ENCODE measurements at regions not wholly inside any gene's neighbourhood (a gene's known extent, or its start where the extent isn't known, plus 50 kb on each side); places are given as distances from the start of the nearest gene placed in this dataset.

DNA sequence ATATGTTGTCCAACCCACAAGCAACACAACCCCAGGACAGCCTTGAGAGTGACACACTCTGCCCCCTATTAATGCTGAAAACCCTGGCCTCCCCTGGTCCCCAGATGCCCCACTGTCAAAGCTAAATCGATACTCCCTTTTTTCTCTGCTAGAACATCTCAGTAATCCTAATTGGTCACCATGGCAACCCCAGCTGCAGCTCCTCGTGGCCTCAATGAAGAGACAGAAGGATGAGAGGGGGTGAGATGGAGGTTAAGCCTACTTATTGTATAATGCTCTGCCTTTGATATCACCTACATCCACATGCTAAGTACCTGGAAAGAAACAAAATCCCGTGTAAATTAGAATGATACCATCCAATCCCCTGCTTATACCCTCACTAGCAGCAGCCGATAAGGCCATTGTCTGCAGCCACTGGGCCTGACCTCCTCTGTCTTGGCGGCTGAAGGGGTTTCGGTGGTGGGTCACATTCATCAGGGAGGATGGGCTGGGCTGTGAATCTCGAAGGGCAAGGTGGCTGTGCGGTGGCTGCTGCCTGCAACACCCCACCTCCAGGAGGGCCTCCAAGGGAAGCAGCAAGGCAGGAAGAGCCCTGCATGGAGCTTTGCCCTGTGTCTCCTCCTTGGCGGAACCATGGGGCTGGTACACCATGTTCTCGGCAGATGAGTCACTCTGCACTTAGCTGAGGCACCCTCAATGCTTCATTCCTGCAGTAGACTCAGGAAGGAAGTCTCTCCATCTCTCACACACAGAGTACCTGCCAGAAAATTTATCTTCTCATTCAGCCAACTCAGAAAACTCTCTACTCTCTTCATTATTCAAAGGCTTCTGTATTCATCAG, 399.5 kb downstream of the BUD13 start:
- TF ChIP-seq SREBF2 (IDR thresholded peaks at IDR 0.05) (no peak), SMC3 (IDR thresholded peaks at IDR 0.05) (no peak), PHF8 (IDR thresholded peaks at IDR 0.05; ENCODE audit: borderline replicate concordance, low read depth) (no peak), ZNF302 (CRISPR knock-in tag; IDR thresholded peaks at IDR 0.05) (no peak), POLR2A (IDR thresholded peaks at IDR 0.05; ENCODE audit: low read length) (no peak), HDAC2 (IDR thresholded peaks at IDR 0.05) (no peak)
- TF ChIP-seq, protein P1, sequence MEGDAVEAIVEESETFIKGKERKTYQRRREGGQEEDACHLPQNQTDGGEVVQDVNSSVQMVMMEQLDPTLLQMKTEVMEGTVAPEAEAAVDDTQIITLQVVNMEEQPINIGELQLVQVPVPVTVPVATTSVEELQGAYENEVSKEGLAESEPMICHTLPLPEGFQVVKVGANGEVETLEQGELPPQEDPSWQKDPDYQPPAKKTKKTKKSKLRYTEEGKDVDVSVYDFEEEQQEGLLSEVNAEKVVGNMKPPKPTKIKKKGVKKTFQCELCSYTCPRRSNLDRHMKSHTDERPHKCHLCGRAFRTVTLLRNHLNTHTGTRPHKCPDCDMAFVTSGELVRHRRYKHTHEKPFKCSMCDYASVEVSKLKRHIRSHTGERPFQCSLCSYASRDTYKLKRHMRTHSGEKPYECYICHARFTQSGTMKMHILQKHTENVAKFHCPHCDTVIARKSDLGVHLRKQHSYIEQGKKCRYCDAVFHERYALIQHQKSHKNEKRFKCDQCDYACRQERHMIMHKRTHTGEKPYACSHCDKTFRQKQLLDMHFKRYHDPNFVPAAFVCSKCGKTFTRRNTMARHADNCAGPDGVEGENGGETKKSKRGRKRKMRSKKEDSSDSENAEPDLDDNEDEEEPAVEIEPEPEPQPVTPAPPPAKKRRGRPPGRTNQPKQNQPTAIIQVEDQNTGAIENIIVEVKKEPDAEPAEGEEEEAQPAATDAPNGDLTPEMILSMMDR (IDR thresholded peaks at IDR 0.05), result no peak
- TF ChIP-seq, protein P2, sequence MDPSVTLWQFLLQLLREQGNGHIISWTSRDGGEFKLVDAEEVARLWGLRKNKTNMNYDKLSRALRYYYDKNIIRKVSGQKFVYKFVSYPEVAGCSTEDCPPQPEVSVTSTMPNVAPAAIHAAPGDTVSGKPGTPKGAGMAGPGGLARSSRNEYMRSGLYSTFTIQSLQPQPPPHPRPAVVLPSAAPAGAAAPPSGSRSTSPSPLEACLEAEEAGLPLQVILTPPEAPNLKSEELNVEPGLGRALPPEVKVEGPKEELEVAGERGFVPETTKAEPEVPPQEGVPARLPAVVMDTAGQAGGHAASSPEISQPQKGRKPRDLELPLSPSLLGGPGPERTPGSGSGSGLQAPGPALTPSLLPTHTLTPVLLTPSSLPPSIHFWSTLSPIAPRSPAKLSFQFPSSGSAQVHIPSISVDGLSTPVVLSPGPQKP (IDR thresholded peaks at IDR 0.05; ENCODE audit: low read depth, low read length), result no peak
- TF ChIP-seq, protein P3, sequence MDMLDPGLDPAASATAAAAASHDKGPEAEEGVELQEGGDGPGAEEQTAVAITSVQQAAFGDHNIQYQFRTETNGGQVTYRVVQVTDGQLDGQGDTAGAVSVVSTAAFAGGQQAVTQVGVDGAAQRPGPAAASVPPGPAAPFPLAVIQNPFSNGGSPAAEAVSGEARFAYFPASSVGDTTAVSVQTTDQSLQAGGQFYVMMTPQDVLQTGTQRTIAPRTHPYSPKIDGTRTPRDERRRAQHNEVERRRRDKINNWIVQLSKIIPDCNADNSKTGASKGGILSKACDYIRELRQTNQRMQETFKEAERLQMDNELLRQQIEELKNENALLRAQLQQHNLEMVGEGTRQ (IDR thresholded peaks at IDR 0.05), result no peak
- TF ChIP-seq, protein P4, sequence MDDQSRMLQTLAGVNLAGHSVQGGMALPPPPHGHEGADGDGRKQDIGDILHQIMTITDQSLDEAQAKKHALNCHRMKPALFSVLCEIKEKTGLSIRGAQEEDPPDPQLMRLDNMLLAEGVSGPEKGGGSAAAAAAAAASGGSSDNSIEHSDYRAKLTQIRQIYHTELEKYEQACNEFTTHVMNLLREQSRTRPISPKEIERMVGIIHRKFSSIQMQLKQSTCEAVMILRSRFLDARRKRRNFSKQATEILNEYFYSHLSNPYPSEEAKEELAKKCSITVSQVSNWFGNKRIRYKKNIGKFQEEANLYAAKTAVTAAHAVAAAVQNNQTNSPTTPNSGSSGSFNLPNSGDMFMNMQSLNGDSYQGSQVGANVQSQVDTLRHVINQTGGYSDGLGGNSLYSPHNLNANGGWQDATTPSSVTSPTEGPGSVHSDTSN (IDR thresholded peaks at IDR 0.05), result no peak
- TF ChIP-seq, protein P5, sequence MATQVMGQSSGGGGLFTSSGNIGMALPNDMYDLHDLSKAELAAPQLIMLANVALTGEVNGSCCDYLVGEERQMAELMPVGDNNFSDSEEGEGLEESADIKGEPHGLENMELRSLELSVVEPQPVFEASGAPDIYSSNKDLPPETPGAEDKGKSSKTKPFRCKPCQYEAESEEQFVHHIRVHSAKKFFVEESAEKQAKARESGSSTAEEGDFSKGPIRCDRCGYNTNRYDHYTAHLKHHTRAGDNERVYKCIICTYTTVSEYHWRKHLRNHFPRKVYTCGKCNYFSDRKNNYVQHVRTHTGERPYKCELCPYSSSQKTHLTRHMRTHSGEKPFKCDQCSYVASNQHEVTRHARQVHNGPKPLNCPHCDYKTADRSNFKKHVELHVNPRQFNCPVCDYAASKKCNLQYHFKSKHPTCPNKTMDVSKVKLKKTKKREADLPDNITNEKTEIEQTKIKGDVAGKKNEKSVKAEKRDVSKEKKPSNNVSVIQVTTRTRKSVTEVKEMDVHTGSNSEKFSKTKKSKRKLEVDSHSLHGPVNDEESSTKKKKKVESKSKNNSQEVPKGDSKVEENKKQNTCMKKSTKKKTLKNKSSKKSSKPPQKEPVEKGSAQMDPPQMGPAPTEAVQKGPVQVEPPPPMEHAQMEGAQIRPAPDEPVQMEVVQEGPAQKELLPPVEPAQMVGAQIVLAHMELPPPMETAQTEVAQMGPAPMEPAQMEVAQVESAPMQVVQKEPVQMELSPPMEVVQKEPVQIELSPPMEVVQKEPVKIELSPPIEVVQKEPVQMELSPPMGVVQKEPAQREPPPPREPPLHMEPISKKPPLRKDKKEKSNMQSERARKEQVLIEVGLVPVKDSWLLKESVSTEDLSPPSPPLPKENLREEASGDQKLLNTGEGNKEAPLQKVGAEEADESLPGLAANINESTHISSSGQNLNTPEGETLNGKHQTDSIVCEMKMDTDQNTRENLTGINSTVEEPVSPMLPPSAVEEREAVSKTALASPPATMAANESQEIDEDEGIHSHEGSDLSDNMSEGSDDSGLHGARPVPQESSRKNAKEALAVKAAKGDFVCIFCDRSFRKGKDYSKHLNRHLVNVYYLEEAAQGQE (IDR thresholded peaks at IDR 0.05), result no peak
